ENCODE measurements at regions not wholly inside any gene's neighbourhood (a gene's known extent, or its start where the extent isn't known, plus 50 kb on each side); places are given as distances from the start of the nearest gene placed in this dataset.

DNA sequence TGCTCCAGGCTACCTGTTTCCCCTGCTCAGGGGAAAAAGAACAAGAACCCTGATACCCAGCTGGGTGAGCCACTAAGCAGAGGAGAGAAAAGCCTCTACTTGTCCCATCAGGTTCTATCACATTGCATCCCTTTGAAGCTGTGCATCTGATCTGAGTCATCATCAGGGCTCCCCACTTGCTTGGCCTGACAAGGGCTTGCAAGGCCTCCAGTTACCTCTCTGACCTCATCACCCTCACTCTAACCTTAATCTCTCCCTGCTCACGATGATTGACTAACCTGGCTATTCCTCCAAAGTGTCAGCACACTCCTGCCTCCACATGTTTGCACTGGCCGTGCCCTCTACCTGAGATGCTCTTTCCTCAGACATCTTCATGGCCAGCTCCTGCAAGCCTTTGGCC, 309.5 kb upstream of the CHD6 start:
- TF ChIP-seq CREB1 (IDR thresholded peaks at IDR 0.05; ENCODE audit: low read depth) (no peak), MYC (IDR thresholded peaks at IDR 0.05; ENCODE audit: insufficient read depth, insufficient read length, insufficient replicate concordance, low read length, severe bottlenecking) (no peak)
